OCI-LY7 (cell line): ENCODE measurements at regions not wholly inside any gene's neighbourhood (a gene's known extent, or its start where the extent isn't known, plus 50 kb on each side); places are given as distances from the start of the nearest gene placed in this dataset.

Source experiments
- BruUV-seq: library from RNA; stranded (reverse); fragments of 400-500 nt; replicated peaks from 2 replicates; lab custom pipeline; 2021; lab: Mats Ljungman, UMichigan
- CTCF ChIA-PET: fragments of 300-600 bp; sonication (Branson Sonifier 250); formaldehyde crosslinking; loops from one replicate; lab custom pipeline; 2022; ENCODE audit warnings: antibody characterized with exemption; ENCODE audit not compliant: unreplicated experiment; lab: Charles Lee
- POLR2A ChIA-PET: fragments of 300-600 bp; sonication (Branson Sonifier 250); formaldehyde crosslinking; loops from one replicate; lab custom pipeline; 2022; ENCODE audit warnings: antibody characterized with exemption; lab: Charles Lee
- DNase-seq: peaks from one replicate; pipeline ENCODE4 v3.0.0-alpha.2; 2015; ENCODE audit warnings: low spot score
- H2AFZ ChIP-seq: fragments of 200-600 bp; sonication (generic), shearing (Covaris generic); 2 replicates; pipeline ENCODE4 v1.6.1; 2014; ENCODE audit warnings: mild to moderate bottlenecking, antibody characterized with exemption, low read length, moderate library complexity
- H3K27ac ChIP-seq: fragments of 200-600 bp; sonication (generic); 2 replicates; pipeline ENCODE4 v1.5.1; 2014; ENCODE audit warnings: mixed run types, low read depth, mild to moderate bottlenecking, moderate library complexity, low read length, inconsistent platforms; ENCODE audit not compliant: poor library complexity, severe bottlenecking
- H3K36me3 ChIP-seq: fragments of 200-600 bp; sonication (generic); 2 replicates; pipeline ENCODE4 v1.6.1; 2014; ENCODE audit warnings: mild to moderate bottlenecking, antibody characterized with exemption, low read length, moderate library complexity, mixed read lengths; ENCODE audit not compliant: insufficient read depth
- H3K4me1 ChIP-seq: fragments of 200-600 bp; sonication (generic); 2 replicates; pipeline ENCODE4 v1.5.1; 2014; ENCODE audit warnings: mild to moderate bottlenecking, low read length; ENCODE audit not compliant: insufficient read depth, poor library complexity, severe bottlenecking
- H3K4me2 ChIP-seq: fragments of 200-600 bp; sonication (generic); 2 replicates; pipeline ENCODE4 v1.6.1; 2014; ENCODE audit warnings: mild to moderate bottlenecking, low read length
- H3K4me3 ChIP-seq: fragments of 200-600 bp; sonication (generic); 2 replicates; pipeline ENCODE4 v1.5.1; 2014; ENCODE audit warnings: mild to moderate bottlenecking, low read depth, low read length; ENCODE audit not compliant: poor library complexity, severe bottlenecking
- H3K79me2 ChIP-seq: fragments of 200-600 bp; sonication (generic); 2 replicates; pipeline ENCODE4 v1.6.1; 2016; ENCODE audit warnings: low read depth, mild to moderate bottlenecking, low read length, moderate library complexity, mixed read lengths; ENCODE audit not compliant: insufficient read depth
- H3K9me2 ChIP-seq: fragments of 200-600 bp; sonication (generic); 2 replicates; pipeline ENCODE4 v1.6.1; 2016; ENCODE audit warnings: mild to moderate bottlenecking, low read length, mixed read lengths; ENCODE audit not compliant: insufficient read depth
- H3K9me3 ChIP-seq: fragments of 200-600 bp; sonication (generic); 2 replicates; pipeline ENCODE4 v1.6.1; 2014; ENCODE audit warnings: mild to moderate bottlenecking, mixed run types, low read length, mixed read lengths
- H4K20me1 ChIP-seq: fragments of 200-600 bp; sonication (generic); 2 replicates; pipeline ENCODE4 v1.6.1; 2014; ENCODE audit warnings: mild to moderate bottlenecking, antibody characterized with exemption, low read length, moderate library complexity, mixed read lengths; ENCODE audit not compliant: insufficient read depth
- EZH2phosphoT487 ChIP-seq: fragments of 200-600 bp; sonication (generic); IDR thresholded peaks from 2 replicates; pipeline ENCODE4 v1.6.1; 2018; ENCODE audit warnings: low read depth, borderline replicate concordance, mild to moderate bottlenecking, mixed run types, antibody characterized with exemption, low read length, moderate library complexity, mixed read lengths
- intact Hi-C: fragments of 100-400 bp; cut with micrococcal nuclease; formaldehyde crosslinking; loops from one replicate; pipeline ENCODE4 v1.10.0; 2022; ENCODE audit not compliant: unreplicated experiment
- TF ChIP-seq, protein P1 (sequence below): fragments of 200-600 bp; sonication (generic); conservative IDR thresholded peaks from 2 replicates; pipeline ENCODE4 v1.5.1; 2014; ENCODE audit warnings: mild to moderate bottlenecking, antibody characterized with exemption, low read length, moderate library complexity, mixed read lengths

GRCh38 chr18:72444798-72445155 lies 99.4 kb downstream of the CBLN2 start:
- intact Hi-C loops, result no loop called here
- no peaks in the 10 kb centered on the region for H4K20me1 ChIP-seq
- no peaks in the 10 kb centered on the region for H3K9me2 ChIP-seq
- no peaks in the 10 kb centered on the region for H3K9me3 ChIP-seq
- ChIA-PET POLR2A (no interaction called here), CTCF (no interaction called here)
- DNase-seq, result no peak
- no peaks in the 10 kb centered on the region for H3K4me1 ChIP-seq
- TF ChIP-seq, protein P1, sequence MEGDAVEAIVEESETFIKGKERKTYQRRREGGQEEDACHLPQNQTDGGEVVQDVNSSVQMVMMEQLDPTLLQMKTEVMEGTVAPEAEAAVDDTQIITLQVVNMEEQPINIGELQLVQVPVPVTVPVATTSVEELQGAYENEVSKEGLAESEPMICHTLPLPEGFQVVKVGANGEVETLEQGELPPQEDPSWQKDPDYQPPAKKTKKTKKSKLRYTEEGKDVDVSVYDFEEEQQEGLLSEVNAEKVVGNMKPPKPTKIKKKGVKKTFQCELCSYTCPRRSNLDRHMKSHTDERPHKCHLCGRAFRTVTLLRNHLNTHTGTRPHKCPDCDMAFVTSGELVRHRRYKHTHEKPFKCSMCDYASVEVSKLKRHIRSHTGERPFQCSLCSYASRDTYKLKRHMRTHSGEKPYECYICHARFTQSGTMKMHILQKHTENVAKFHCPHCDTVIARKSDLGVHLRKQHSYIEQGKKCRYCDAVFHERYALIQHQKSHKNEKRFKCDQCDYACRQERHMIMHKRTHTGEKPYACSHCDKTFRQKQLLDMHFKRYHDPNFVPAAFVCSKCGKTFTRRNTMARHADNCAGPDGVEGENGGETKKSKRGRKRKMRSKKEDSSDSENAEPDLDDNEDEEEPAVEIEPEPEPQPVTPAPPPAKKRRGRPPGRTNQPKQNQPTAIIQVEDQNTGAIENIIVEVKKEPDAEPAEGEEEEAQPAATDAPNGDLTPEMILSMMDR, result no peak
- TF ChIP-seq EZH2phosphoT487, result no peak
- H3K27ac ChIP-seq, result no peak overlapping the region
- H2AFZ ChIP-seq, result no peak overlapping the region
- no peaks in the 10 kb centered on the region for H3K36me3 ChIP-seq
- no peaks in the 10 kb centered on the region for H3K79me2 ChIP-seq
- no peak overlapping the region for H3K4me2 ChIP-seq
- no TSS peak for BruUV-seq
- H3K4me3 ChIP-seq, result no peak overlapping the region

DNA sequence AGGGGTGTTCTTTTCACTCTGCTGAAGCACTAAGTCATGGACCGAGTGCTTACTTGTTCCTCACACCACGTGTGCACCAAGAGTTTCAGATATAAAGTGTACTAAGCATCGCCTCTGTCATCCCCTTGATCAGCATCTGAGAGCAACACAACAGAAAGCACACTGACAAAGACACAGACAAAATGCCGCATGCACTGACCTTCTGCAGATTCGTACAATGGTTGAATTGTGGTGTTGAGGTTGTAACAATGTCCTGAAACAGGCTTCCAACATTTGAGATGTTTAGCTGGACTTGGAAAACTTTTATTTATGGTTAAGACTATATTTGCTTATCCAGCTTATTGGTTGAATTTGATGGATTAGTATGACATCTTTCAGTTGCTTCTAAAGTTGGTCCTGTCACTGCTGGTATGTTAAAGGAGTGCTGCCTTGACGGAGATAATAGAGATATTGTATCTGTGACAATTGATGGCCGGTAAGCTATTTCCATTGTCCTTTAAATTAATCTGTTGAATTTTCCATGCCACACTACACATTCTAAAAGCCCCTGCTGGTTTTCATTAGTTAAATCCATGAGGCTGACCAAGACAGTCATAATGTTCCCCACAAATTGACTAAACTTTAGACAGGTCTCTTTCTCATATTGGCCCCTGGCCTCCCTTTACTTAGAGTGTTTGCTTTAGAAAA lies 99.9 kb downstream of the CBLN2 start:
- DNase-seq, result no peak
- H3K4me2 ChIP-seq, result no peak overlapping the region
- H3K9me2 ChIP-seq, result no peaks in the 10 kb centered on the region
- BruUV-seq, result no TSS peak
- no peaks in the 10 kb centered on the region for H3K4me1 ChIP-seq
- no peaks in the 10 kb centered on the region for H4K20me1 ChIP-seq
- no peaks in the 10 kb centered on the region for H3K36me3 ChIP-seq
- no peaks in the 10 kb centered on the region for H3K79me2 ChIP-seq
- H3K9me3 ChIP-seq, result no peaks in the 10 kb centered on the region
- CTCF ChIA-PET, result no interaction called here
- intact Hi-C loops, result no loop called here
- no peak overlapping the region for H2AFZ ChIP-seq
- H3K4me3 ChIP-seq, result no peak overlapping the region
- TF ChIP-seq, protein P1, result no peak
- no peak for TF ChIP-seq EZH2phosphoT487
- H3K27ac ChIP-seq, result no peak overlapping the region
- POLR2A ChIA-PET, result no interaction called here

GRCh38 chr18:72436401-72436800 lies 107.7 kb downstream of the CBLN2 start:
- H4K20me1 ChIP-seq, result no peaks in the 10 kb centered on the region
- no peaks in the 10 kb centered on the region for H3K36me3 ChIP-seq
- TF ChIP-seq, protein P1, result no peak
- no peak for TF ChIP-seq EZH2phosphoT487
- H3K9me3 ChIP-seq, result no peaks in the 10 kb centered on the region
- H3K4me2 ChIP-seq, result no peak overlapping the region
- H3K27ac ChIP-seq, result no peak overlapping the region
- H2AFZ ChIP-seq, result no peak overlapping the region
- H3K79me2 ChIP-seq, result no peaks in the 10 kb centered on the region
- DNase-seq, result no peak
- POLR2A ChIA-PET, result no interaction called here
- intact Hi-C loops, result no loop called here
- no peaks in the 10 kb centered on the region for H3K4me1 ChIP-seq
- CTCF ChIA-PET, result no interaction called here
- no TSS peak for BruUV-seq
- no peak overlapping the region for H3K4me3 ChIP-seq
- H3K9me2 ChIP-seq, result no peaks in the 10 kb centered on the region
